ENCODE measurements at regions not wholly inside any gene's neighbourhood (a gene's known extent, or its start where the extent isn't known, plus 50 kb on each side); places are given as distances from the start of the nearest gene placed in this dataset.
"Not testable (repeated sequence)": the region's sequence is repeated elsewhere in the genome, so short reads cannot be mapped to it uniquely, and the experiment has no call there.

- in situ Hi-C loops (cut with HindIII; ENCODE audit: low pct_unique_long_range_greater_than_20kb, low sequenced_read_pairs): no loop called here
- no peak for DNase-seq (ENCODE audit: low read depth)
Measured at GRCh38 chr6:119728220-119728750, 378.7 kb upstream of the MAN1A1 start.

DNA sequence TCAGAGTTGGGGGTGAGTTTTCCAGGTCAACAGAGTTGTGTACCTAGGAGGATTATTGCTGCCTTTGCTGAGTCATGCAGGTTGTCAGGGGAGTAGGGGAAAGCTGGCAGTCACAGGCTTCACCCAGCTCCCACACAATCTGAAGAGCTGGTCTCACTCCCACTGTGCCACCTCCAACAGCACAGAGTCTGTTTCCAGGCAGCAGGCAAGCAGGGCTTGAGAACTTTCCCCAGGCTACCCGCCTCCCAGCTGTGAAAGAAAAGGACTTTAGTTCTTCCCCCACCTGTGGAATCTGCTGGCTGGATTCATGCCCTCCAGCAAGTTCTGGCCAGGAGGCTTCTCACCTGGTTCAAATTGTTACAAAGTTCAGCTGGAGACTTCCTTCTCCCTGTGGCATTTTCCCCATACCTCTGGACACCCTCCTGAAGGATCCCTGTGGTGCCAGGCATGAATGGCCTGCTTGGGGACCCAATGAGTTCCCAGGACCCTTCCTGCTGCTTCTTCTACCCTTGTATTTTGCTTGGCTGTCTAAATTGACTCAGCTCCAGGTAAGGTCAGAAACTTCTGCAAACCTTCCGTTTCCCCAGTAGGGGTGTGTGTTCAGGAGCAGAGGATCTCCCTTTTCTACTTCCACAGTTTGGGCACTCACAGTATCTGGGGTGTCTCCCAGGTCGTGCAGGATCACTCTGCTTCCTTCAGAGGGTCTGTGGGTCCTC is 378.1 kb upstream of the MAN1A1 start:
- DNase-seq (ENCODE audit: low read depth): no peak
- in situ Hi-C loops (cut with HindIII; ENCODE audit: low pct_unique_long_range_greater_than_20kb, low sequenced_read_pairs): no loop called here

DNA sequence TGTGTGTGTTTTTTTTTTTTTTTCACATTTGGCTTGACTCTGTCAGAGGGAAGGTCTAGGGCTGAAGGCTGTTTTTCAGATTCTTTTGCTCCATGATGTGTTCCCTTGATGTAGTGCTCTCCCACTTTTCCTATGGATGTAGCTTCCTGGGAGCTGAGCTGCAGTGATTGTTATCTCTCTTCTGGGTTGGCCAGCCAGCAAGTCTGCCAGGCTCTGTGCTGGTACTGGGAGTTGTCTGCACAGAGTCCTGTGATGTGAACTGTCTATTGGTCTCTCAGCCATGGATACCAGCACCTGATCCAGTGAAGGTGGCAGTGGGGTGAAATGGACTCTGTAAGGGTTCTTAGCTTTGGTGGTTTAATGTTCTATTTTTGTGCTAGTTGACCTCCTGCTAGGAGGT is 377.4 kb upstream of the MAN1A1 start:
- in situ Hi-C loops (cut with HindIII; ENCODE audit: low pct_unique_long_range_greater_than_20kb, low sequenced_read_pairs); DNase-seq (ENCODE audit: low read depth): not testable (repeated sequence)

GRCh38 chr6:119726086-119726485 is 376.5 kb upstream of the MAN1A1 start:
- no peak for DNase-seq (ENCODE audit: low read depth)

DNA sequence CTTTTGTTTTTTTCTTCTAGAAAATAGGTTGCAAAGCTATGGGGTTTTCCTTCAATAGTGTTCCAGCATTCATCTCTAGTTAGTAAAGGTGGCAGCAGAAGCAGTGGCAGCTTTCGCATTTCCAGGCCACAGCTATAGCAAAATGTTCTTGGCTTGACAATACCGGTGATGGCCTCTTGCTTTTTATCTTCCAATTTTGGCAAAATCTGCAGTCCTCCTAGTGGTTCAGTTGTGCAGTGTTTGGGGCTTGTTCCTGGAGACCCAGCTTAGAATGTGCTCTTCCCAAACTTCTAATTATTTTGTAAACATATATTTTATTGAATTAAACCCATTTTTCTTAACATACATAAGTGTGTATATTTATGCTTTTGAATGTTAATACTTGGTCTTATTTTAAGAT is 370.6 kb upstream of the MAN1A1 start:
- in situ Hi-C loops (cut with HindIII; ENCODE audit: low pct_unique_long_range_greater_than_20kb, low sequenced_read_pairs): no loop called here
- DNase-seq (ENCODE audit: low read depth): no peak

More at GRCh38 chr6:119726086-119726485, 376.5 kb upstream of the MAN1A1 start:
- in situ Hi-C loops (cut with HindIII; ENCODE audit: low pct_unique_long_range_greater_than_20kb, low sequenced_read_pairs): no loop called here

DNA sequence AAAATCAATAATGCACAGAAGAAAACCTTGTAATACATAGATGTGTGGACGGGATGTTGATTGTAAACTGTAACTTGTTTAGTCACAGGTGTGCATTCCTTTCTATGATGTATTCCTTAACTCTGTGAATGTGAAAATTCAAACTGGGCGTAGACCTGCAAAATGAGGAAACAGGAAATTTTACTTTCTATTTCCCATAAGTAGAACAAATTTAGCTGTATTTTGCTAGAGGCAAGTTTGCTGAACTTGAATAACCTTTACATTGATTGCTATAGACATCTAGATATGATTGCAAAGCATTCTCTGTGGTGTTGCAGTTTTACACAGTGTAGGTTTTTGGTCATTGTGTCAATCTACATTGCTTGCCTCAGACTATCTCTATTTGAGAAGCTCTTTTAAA is 368.4 kb upstream of the MAN1A1 start:
- DNase-seq (ENCODE audit: low read depth): no peak
- in situ Hi-C loops (cut with HindIII; ENCODE audit: low pct_unique_long_range_greater_than_20kb, low sequenced_read_pairs): no loop called here

DNA sequence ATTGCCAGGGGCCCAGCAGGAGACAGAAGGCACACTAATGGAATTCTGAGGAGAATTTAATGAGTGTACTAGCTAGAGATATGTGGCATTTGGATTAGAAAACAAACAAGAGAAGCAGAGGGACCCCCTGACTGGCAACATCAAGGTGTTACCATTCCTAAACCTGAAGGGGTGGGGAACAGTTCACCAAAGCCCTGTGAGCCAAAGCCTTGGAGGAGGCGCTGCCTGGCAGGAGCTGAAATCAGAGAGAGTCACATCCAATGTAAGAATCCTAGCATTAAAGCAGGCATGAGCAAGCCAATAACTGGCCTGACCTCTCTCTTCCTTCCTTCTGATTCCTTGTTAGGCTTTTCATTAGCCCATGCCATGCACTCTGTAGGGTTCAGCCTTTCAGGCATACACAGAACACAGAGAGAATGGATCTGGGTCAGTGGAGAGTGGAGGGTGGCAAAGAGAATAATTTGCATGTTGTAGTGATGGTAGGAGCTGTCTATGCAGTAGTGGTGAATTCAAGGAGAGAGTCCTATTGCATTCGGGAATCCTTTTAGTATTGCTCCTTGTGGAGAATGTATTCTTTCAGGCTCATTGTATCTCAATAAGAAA is 367.2 kb upstream of the MAN1A1 start:
- DNase-seq (ENCODE audit: low read depth): no peak
- in situ Hi-C loops (cut with HindIII; ENCODE audit: low pct_unique_long_range_greater_than_20kb, low sequenced_read_pairs): no loop called here

DNA sequence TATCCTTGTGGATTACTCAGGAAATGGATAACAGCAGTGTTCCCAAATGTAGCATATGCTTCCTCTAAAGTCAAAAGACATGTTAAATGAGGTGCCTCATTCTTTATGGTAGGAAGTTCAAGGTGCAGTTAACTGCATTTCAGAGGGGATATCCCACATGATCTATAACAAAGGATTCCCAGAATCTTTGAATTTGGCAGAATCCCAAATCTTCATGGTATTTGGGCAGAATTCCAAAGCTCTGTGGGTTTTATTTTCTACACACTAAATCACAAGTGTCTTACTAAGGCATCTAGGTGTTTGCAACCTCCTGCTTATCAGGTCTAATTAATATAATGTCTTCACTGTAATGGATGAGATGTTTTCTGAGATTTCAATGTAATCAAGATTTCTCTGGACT is 364.3 kb upstream of the MAN1A1 start:
- DNase-seq (ENCODE audit: low read depth): no peak
- in situ Hi-C loops (cut with HindIII; ENCODE audit: low pct_unique_long_range_greater_than_20kb, low sequenced_read_pairs): no loop called here

GRCh38 chr6:119686644-119687043 is 337.1 kb upstream of the MAN1A1 start:
- in situ Hi-C loops (cut with HindIII; ENCODE audit: low pct_unique_long_range_greater_than_20kb, low sequenced_read_pairs): no loop called here

GRCh38 chr6:119686240-119686639 is 336.7 kb upstream of the MAN1A1 start:
- in situ Hi-C loops (cut with HindIII; ENCODE audit: low pct_unique_long_range_greater_than_20kb, low sequenced_read_pairs): no loop called here
- DNase-seq (ENCODE audit: low read depth): no peak

More at GRCh38 chr6:119686644-119687043, 337.1 kb upstream of the MAN1A1 start:
- DNase-seq (ENCODE audit: low read depth): no peak

- DNase-seq (ENCODE audit: low read depth): no peak
- in situ Hi-C loops (cut with HindIII; ENCODE audit: low pct_unique_long_range_greater_than_20kb, low sequenced_read_pairs): no loop called here
Measured at GRCh38 chr6:119683671-119684070, 334.1 kb upstream of the MAN1A1 start.

GRCh38 chr6:119683031-119683430 is 333.5 kb upstream of the MAN1A1 start:
- no peak for DNase-seq (ENCODE audit: low read depth)
- in situ Hi-C loops (cut with HindIII; ENCODE audit: low pct_unique_long_range_greater_than_20kb, low sequenced_read_pairs): no loop called here

DNA sequence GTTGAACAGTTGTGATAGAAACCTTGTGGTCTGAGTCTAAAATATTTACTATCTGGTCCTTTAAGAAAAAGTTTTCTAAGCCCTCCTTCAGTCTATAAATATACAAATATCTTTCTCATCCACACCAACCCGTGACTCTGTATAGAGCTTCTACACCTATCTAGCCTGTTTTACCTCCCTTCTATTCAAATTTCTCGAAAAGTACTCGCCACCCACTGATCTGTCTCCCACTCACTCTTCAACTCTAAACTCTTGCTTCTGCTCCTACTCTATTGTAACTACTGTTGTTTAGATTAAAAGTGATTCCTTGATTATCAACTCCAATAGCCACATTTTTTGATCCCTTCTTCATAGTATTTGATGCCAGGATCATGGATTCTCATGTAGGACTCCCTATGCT is 329.4 kb upstream of the MAN1A1 start:
- no peak for DNase-seq (ENCODE audit: low read depth)

GRCh38 chr6:119677384-119677783 is 327.8 kb upstream of the MAN1A1 start:
- no peak for DNase-seq (ENCODE audit: low read depth)
- in situ Hi-C loops (cut with HindIII; ENCODE audit: low pct_unique_long_range_greater_than_20kb, low sequenced_read_pairs): no loop called here

More for the DNA sequence above, 329.4 kb upstream of the MAN1A1 start:
- in situ Hi-C loops (cut with HindIII; ENCODE audit: low pct_unique_long_range_greater_than_20kb, low sequenced_read_pairs): no loop called here

- in situ Hi-C loops (cut with HindIII; ENCODE audit: low pct_unique_long_range_greater_than_20kb, low sequenced_read_pairs): no loop called here
- no peak for DNase-seq (ENCODE audit: low read depth)
Measured at GRCh38 chr6:119676961-119677360, 327.4 kb upstream of the MAN1A1 start.

- in situ Hi-C loops (cut with HindIII; ENCODE audit: low pct_unique_long_range_greater_than_20kb, low sequenced_read_pairs): no loop called here
- no peak for DNase-seq (ENCODE audit: low read depth)
Measured at GRCh38 chr6:119676230-119676629, 326.7 kb upstream of the MAN1A1 start.

GRCh38 chr6:119673741-119674140 is 324.2 kb upstream of the MAN1A1 start:
- DNase-seq (ENCODE audit: low read depth): no peak
- in situ Hi-C loops (cut with HindIII; ENCODE audit: low pct_unique_long_range_greater_than_20kb, low sequenced_read_pairs): no loop called here

- no peak for DNase-seq (ENCODE audit: low read depth)
- in situ Hi-C loops (cut with HindIII; ENCODE audit: low pct_unique_long_range_greater_than_20kb, low sequenced_read_pairs): no loop called here
Measured at GRCh38 chr6:119672725-119673124, 323.2 kb upstream of the MAN1A1 start.

GRCh38 chr6:119671105-119671504 is 321.5 kb upstream of the MAN1A1 start:
- in situ Hi-C loops (cut with HindIII; ENCODE audit: low pct_unique_long_range_greater_than_20kb, low sequenced_read_pairs): no loop called here
- DNase-seq (ENCODE audit: low read depth): no peak

- no peak for DNase-seq (ENCODE audit: low read depth)
- in situ Hi-C loops (cut with HindIII; ENCODE audit: low pct_unique_long_range_greater_than_20kb, low sequenced_read_pairs): no loop called here
Measured at GRCh38 chr6:119669221-119669620, 319.7 kb upstream of the MAN1A1 start.
